ENCODE measurements at regions not wholly inside any gene's neighbourhood (a gene's known extent, or its start where the extent isn't known, plus 50 kb on each side); places are given as distances from the start of the nearest gene placed in this dataset.
"Not testable (repeated sequence)": the region's sequence is repeated elsewhere in the genome, so short reads cannot be mapped to it uniquely, and the experiment has no call there.

DNA sequence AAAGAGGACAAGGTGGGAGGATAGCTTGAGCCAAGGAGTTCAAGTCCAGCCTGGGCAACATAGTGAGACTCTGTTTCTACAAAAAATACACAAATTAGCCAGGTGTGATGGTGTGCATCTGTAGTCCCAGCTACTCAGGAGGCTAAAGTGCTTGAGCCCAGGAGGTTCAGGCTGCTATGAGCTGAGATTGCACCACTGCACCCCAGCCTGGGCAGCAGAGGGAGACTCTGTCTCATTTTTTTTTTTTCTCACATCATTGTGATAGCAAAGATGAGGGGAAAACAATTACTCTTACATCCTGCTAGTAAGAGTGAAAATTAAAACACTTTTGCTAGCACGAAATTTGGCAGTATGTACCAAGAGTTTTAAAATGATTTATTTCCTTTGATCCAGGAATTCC lies 463.7 kb downstream of the TMEM135 start:
- Histone ChIP-seq H3K27ac (ENCODE audit: low read length) (no peak overlapping the region), H3K9me2 (ENCODE audit: insufficient read depth, low read length) (no peaks in the 10 kb centered on the region), H3K27me3 (ENCODE audit: insufficient read depth, low read depth, low read length) (no peaks in the 10 kb centered on the region), H3K4me3 (ENCODE audit: low read length) (no peak overlapping the region), H2AFZ (ENCODE audit: low read depth, low read length) (no peak overlapping the region), H3K4me2 (ENCODE audit: low read length) (no peak overlapping the region), H4K20me1 (ENCODE audit: insufficient read depth) (no peaks in the 10 kb centered on the region), H3K36me3 (ENCODE audit: insufficient read depth, low read length) (no peaks in the 10 kb centered on the region), H3K79me2 (replicated peaks; ENCODE audit: insufficient read depth, low read length) (no peaks in the 10 kb centered on the region), H3K9ac (ENCODE audit: low read length) (no peak overlapping the region), H3K9me3 (ENCODE audit: low read length) (no peaks in the 10 kb centered on the region), H3F3A (ENCODE audit: insufficient read depth, low read length, poor library complexity, severe bottlenecking) (no peaks in the 10 kb centered on the region)
- TF ChIP-seq SMC3 (conservative IDR thresholded peaks at IDR 0.05; ENCODE audit: poor library complexity) (no peak), MXI1 (conservative IDR thresholded peaks at IDR 0.05; ENCODE audit: poor library complexity, severe bottlenecking) (no peak), TAF1 (IDR thresholded peaks at IDR 0.05; ENCODE audit: low read depth) (no peak), POLR2AphosphoS5 (IDR thresholded peaks at IDR 0.05) (no peak), EP300 (conservative IDR thresholded peaks at IDR 0.05; ENCODE audit: poor library complexity, severe bottlenecking) (no peak), EZH2 (IDR thresholded peaks at IDR 0.05; ENCODE audit: borderline replicate concordance, insufficient read depth, low read length, poor library complexity, severe bottlenecking) (no peak)
- TF ChIP-seq, protein P1, sequence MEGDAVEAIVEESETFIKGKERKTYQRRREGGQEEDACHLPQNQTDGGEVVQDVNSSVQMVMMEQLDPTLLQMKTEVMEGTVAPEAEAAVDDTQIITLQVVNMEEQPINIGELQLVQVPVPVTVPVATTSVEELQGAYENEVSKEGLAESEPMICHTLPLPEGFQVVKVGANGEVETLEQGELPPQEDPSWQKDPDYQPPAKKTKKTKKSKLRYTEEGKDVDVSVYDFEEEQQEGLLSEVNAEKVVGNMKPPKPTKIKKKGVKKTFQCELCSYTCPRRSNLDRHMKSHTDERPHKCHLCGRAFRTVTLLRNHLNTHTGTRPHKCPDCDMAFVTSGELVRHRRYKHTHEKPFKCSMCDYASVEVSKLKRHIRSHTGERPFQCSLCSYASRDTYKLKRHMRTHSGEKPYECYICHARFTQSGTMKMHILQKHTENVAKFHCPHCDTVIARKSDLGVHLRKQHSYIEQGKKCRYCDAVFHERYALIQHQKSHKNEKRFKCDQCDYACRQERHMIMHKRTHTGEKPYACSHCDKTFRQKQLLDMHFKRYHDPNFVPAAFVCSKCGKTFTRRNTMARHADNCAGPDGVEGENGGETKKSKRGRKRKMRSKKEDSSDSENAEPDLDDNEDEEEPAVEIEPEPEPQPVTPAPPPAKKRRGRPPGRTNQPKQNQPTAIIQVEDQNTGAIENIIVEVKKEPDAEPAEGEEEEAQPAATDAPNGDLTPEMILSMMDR (IDR thresholded peaks at IDR 0.05; ENCODE audit: poor library complexity, severe bottlenecking) = no peak
- TF ChIP-seq, protein P2, sequence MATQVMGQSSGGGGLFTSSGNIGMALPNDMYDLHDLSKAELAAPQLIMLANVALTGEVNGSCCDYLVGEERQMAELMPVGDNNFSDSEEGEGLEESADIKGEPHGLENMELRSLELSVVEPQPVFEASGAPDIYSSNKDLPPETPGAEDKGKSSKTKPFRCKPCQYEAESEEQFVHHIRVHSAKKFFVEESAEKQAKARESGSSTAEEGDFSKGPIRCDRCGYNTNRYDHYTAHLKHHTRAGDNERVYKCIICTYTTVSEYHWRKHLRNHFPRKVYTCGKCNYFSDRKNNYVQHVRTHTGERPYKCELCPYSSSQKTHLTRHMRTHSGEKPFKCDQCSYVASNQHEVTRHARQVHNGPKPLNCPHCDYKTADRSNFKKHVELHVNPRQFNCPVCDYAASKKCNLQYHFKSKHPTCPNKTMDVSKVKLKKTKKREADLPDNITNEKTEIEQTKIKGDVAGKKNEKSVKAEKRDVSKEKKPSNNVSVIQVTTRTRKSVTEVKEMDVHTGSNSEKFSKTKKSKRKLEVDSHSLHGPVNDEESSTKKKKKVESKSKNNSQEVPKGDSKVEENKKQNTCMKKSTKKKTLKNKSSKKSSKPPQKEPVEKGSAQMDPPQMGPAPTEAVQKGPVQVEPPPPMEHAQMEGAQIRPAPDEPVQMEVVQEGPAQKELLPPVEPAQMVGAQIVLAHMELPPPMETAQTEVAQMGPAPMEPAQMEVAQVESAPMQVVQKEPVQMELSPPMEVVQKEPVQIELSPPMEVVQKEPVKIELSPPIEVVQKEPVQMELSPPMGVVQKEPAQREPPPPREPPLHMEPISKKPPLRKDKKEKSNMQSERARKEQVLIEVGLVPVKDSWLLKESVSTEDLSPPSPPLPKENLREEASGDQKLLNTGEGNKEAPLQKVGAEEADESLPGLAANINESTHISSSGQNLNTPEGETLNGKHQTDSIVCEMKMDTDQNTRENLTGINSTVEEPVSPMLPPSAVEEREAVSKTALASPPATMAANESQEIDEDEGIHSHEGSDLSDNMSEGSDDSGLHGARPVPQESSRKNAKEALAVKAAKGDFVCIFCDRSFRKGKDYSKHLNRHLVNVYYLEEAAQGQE (IDR thresholded peaks at IDR 0.05; ENCODE audit: borderline replicate concordance) = no peak

DNA sequence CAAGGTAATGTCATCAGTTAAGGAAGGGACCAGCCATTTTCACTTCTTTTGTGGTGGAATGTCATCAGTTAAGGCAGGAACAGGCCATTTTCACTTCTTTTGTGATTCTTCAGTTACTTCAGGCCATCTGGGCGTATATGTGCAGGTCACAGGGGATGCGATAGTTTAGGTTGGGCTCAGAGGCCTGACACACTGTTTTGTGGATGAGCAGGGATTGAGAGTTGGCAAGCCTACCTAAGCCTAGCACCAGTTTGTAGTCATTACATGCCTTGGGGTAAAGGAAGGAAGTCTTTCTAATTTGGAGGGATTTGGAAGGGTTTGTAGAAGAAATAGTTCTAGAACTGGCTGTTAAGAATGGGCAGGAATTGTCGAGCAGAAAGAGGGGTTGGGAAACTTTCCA lies 457.2 kb downstream of the TMEM135 start:
- H3K9me2 ChIP-seq (ENCODE audit: insufficient read depth, low read length); H2AFZ ChIP-seq (ENCODE audit: low read depth, low read length); H3F3A ChIP-seq (ENCODE audit: insufficient read depth, low read length, poor library complexity, severe bottlenecking); H4K20me1 ChIP-seq (ENCODE audit: insufficient read depth); H3K4me3 ChIP-seq (ENCODE audit: low read length); H3K36me3 ChIP-seq (ENCODE audit: insufficient read depth, low read length); H3K27me3 ChIP-seq (ENCODE audit: insufficient read depth, low read depth, low read length); H3K4me2 ChIP-seq (ENCODE audit: low read length); H3K9me3 ChIP-seq (ENCODE audit: low read length); H3K9ac ChIP-seq (ENCODE audit: low read length); H3K27ac ChIP-seq (ENCODE audit: low read length); H3K79me2 ChIP-seq (replicated peaks; ENCODE audit: insufficient read depth, low read length): not testable (repeated sequence)

DNA sequence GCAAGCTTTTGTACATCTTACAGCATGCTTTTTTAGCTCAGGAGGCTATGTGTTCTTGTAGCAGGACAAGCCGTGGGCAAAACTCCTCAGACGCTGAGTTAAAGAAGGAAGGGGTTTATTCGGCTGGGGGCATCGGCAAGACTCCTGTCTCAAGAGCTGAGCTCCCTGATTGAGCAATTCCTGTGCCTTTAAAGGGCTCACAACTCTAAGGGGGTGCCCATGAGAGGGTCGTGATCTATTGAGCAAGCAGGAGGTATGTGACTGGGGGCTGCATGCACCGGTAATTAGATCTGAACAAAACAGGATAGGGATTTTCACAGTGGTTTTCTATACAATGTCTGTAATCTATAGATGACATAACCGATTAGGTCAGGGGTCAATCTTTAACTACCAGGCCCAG lies 456.3 kb downstream of the TMEM135 start:
- not testable (repeated sequence) for H3F3A ChIP-seq (ENCODE audit: insufficient read depth, low read length, poor library complexity, severe bottlenecking); H3K9me2 ChIP-seq (ENCODE audit: insufficient read depth, low read length); H2AFZ ChIP-seq (ENCODE audit: low read depth, low read length); H3K27me3 ChIP-seq (ENCODE audit: insufficient read depth, low read depth, low read length); H3K9me3 ChIP-seq (ENCODE audit: low read length); H3K27ac ChIP-seq (ENCODE audit: low read length); H4K20me1 ChIP-seq (ENCODE audit: insufficient read depth); H3K4me3 ChIP-seq (ENCODE audit: low read length); H3K36me3 ChIP-seq (ENCODE audit: insufficient read depth, low read length); H3K9ac ChIP-seq (ENCODE audit: low read length); H3K79me2 ChIP-seq (replicated peaks; ENCODE audit: insufficient read depth, low read length); H3K4me2 ChIP-seq (ENCODE audit: low read length)

Data from neural cell (in vitro differentiated cells).